WERI-Rb-1 (cell line): ENCODE measurements at regions not wholly inside any gene's neighbourhood (a gene's known extent, or its start where the extent isn't known, plus 50 kb on each side); places are given as distances from the start of the nearest gene placed in this dataset.

Experiments
- DNase-seq: peaks from one replicate; pipeline ENCODE4 v3.0.0-alpha.2; 2020
- H3K27ac ChIP-seq: fragments of 250-450 bp; sonication (Bioruptor Pico); 2 replicates; pipeline ENCODE4 v1.5.1; 2020; ENCODE audit warnings: mild to moderate bottlenecking, moderate library complexity
- H3K27me3 ChIP-seq: fragments of 250-450 bp; sonication (Bioruptor Pico); 2 replicates; pipeline ENCODE4 v1.5.1; 2021; ENCODE audit warnings: mild to moderate bottlenecking, low read depth, moderate library complexity; ENCODE audit not compliant: insufficient read depth, severe bottlenecking
- H3K36me3 ChIP-seq: fragments of 250-450 bp; sonication (Bioruptor Pico); 2 replicates; pipeline ENCODE4 v1.5.1; 2020; ENCODE audit warnings: mild to moderate bottlenecking, moderate library complexity
- H3K4me3 ChIP-seq: 2 replicates; pipeline ENCODE4 v1.5.1; 2011; ENCODE audit warnings: low read depth, mild to moderate bottlenecking, control low read depth, low read length
- H3K9me3 ChIP-seq: fragments of 250-450 bp; sonication (Bioruptor Pico); 2 replicates; pipeline ENCODE4 v1.5.1; 2021; ENCODE audit warnings: mild to moderate bottlenecking, moderate library complexity; ENCODE audit not compliant: severe bottlenecking
- TF ChIP-seq, protein P1 (sequence below): IDR thresholded peaks from 2 replicates; pipeline ENCODE4 v1.5.1; 2011; ENCODE audit warnings: low read depth, mild to moderate bottlenecking, control low read depth, inconsistent platforms, low read length

DNA sequence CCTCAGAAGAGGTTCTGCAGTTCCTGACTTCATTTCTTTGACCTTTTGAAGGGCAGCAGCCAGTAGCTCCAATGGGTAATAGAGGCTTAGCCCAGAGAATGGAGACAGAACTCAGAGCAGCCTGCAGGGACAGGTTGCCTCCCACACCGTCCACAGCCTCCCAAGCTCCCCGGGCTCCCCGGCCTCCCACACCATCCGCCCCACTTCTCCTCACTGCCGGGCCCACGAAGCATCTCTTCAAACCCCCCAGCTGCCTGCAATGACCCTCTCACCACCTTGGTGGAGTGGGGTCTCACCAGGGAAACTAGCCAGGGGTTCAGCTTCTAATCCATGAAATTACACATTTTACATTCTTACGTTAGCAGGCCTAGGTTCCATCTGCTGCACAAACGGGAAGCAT lies 652.0 kb upstream of the SALL3 start:
- H3K27ac ChIP-seq = no peak overlapping the region
- H3K36me3 ChIP-seq = no peaks in the 10 kb centered on the region
- TF ChIP-seq, protein P1, sequence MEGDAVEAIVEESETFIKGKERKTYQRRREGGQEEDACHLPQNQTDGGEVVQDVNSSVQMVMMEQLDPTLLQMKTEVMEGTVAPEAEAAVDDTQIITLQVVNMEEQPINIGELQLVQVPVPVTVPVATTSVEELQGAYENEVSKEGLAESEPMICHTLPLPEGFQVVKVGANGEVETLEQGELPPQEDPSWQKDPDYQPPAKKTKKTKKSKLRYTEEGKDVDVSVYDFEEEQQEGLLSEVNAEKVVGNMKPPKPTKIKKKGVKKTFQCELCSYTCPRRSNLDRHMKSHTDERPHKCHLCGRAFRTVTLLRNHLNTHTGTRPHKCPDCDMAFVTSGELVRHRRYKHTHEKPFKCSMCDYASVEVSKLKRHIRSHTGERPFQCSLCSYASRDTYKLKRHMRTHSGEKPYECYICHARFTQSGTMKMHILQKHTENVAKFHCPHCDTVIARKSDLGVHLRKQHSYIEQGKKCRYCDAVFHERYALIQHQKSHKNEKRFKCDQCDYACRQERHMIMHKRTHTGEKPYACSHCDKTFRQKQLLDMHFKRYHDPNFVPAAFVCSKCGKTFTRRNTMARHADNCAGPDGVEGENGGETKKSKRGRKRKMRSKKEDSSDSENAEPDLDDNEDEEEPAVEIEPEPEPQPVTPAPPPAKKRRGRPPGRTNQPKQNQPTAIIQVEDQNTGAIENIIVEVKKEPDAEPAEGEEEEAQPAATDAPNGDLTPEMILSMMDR = no peak
- H3K27me3 ChIP-seq = no peaks in the 10 kb centered on the region
- DNase-seq = no peak
- no peaks in the 10 kb centered on the region for H3K9me3 ChIP-seq
- no peak overlapping the region for H3K4me3 ChIP-seq

DNA sequence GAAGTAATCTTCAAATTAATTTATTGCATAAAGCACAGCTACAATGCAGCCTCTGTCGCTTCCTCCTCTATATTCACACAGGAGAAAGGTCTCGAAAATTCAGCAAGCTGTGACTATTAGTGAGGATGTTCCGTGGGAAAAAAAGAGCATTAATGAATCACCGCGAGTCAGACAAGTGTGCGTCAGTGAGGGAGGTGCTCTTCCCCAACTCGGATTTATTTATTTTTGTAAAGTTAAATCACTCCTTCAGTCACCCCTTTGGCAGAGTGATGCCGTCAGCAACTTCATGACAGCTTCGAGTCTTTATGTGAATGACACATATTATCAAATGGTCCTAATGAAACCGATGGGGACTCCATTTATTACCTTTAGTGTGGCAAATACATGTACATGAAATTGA lies 648.9 kb upstream of the SALL3 start:
- no peaks in the 10 kb centered on the region for H3K9me3 ChIP-seq
- no peak overlapping the region for H3K27ac ChIP-seq
- no peaks in the 10 kb centered on the region for H3K27me3 ChIP-seq
- H3K36me3 ChIP-seq = no peaks in the 10 kb centered on the region
- no peak overlapping the region for H3K4me3 ChIP-seq
- no peak for DNase-seq
- TF ChIP-seq, protein P1 = no peak

DNA sequence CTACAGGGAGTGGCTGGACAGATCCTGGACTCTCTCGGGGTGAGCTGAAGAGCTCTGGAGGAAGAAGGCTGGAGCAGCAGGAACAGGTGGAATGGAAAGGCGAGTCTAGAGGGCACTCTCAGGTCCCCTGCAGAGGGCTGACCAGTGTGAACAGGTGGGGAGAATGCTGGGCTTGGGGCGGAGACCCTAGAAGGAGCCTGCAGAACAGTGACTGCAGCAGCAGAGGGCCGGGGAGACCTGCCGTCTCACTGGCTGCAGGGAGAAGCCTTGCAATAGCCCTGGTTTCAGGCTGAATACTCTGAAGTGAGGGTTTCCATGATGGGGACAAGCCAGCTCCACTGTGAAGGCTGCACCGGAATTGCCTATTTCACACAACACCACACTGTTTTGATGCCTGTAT lies 626.7 kb upstream of the SALL3 start:
- H3K27me3 ChIP-seq = no peaks in the 10 kb centered on the region
- H3K9me3 ChIP-seq = no peaks in the 10 kb centered on the region
- peak; percentile 37 for DNase-seq
- TF ChIP-seq, protein P1 = no peak
- H3K27ac ChIP-seq = no peak overlapping the region
- H3K36me3 ChIP-seq = no peaks in the 10 kb centered on the region
- H3K4me3 ChIP-seq = no peak overlapping the region

DNA sequence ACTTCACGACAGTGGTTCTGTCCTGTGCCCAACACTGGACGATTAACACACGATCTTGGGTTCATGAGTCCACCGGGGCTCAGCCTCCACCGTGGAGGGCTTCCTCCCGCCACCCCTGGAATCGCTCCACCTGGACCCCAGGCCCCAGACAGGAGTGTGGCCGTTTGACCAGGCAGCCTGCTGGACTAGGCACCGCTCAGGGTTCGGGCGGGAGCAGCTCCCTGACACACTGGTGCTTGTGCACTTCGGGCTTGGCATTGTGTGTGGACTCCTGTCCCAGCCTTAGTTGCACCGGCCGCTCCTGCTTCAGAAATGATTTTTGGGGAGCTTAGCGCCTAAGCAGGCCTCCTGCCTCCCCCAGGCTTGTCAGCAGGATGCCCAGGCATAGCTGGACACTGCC lies 617.4 kb upstream of the SALL3 start:
- Histone ChIP-seq H3K9me3 (peaks cover 2% of the 10 kb centered on the region), H3K4me3 (no peak overlapping the region), H3K27ac (no peak overlapping the region), H3K27me3 (no peaks in the 10 kb centered on the region), H3K36me3 (no peaks in the 10 kb centered on the region)
- DNase-seq = no peak
- TF ChIP-seq, protein P1 = no peak

DNA sequence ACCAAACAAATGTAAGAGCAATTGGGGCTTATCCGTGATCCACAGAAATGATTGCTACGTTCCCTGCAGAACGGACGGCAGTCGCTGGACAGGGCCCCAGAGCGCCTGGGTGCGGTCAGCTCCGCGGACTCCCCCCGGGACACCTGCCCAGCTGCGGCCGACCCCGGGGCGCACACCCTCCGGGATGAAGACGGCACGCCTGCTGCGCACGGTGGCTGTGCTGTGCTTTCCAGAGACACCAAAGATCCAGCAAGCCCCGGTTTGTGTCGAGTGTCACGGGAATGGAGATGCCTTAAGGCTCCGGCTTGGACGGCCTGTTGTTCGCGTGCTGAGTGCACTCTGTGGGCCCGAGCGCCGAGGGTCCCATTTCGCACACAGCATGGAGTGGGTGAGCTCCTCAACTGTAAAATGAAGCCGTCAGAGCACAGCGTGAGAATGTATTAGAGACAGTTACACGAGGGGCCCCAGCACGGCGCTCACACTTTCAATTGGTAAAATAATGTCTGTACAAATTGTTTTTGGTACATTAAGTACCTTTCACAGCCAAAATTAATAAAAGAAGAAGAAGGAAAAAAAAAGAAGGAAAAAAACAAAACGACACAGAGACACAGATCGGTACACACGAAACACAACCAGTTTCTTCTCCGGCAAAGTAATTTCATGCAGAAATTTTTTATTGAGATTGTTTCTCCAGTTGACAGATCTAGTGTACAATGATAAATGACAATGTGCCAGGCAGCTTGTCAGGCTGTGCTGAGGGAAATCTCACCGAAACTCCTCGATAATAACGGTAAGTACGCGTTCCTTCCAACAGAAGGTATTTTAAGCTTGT lies 615.8 kb upstream of the SALL3 start:
- no peak overlapping the region for H3K4me3 ChIP-seq
- DNase-seq = no peak
- H3K9me3 ChIP-seq = peaks cover 4% of the 10 kb centered on the region
- H3K27me3 ChIP-seq = no peaks in the 10 kb centered on the region
- H3K27ac ChIP-seq = no peak overlapping the region
- no peaks in the 10 kb centered on the region for H3K36me3 ChIP-seq
- TF ChIP-seq, protein P1 = no peak
